Vagina (tissue), 2 donors: ENCODE measurements at regions not wholly inside any gene's neighbourhood (a gene's known extent, or its start where the extent isn't known, plus 50 kb on each side); places are given as distances from the start of the nearest gene placed in this dataset.
A peak's percentile ranks its signal among the peaks of the same experiment; 100 is the strongest.

Experiments
- DNase-seq, 2 donors: peaks; one replicate each; pipeline ENCODE4 v3.0.0-alpha.2; 2017; ENCODE audit errors: extremely low spot score in 2 of 2
- H3K27ac ChIP-seq: fragments of 200-600 bp; sonication (generic); one replicate; pipeline ENCODE4 v1.5.1; 2019
- H3K27me3 ChIP-seq: fragments of 200-600 bp; sonication (generic); one replicate; pipeline ENCODE4 v1.5.1; 2019
- H3K36me3 ChIP-seq, 2 donors: fragments of 200-600 bp; sonication (generic); one replicate each; pipeline ENCODE4 v1.5.1; 2017 to 2019
- H3K4me1 ChIP-seq: fragments of 200-600 bp; sonication (generic); one replicate; pipeline ENCODE4 v1.5.1; 2019
- H3K4me3 ChIP-seq, 2 donors: fragments of 200-600 bp; sonication (generic); 1 replicate in 1 of 2; 2 replicates in 1 of 2; pipeline ENCODE4 v1.5.1; 2016 to 2019
- H3K9me3 ChIP-seq: fragments of 200-600 bp; sonication (generic); one replicate; pipeline ENCODE4 v1.5.1; 2019
- CTCF ChIP-seq, 3 experiments: fragments of 450-650 bp in 2 of 3; fragments of 200-600 bp in 1 of 3; sonication (generic) in 1 of 3; IDR thresholded peaks; one replicate each; pipeline ENCODE4 v1.5.1; 2017 to 2019; ENCODE audit warnings: antibody characterized with exemption in 3 of 3, mild to moderate bottlenecking in 2 of 3, moderate library complexity in 2 of 3
- POLR2A ChIP-seq, 2 donors: fragments of 450-650 bp; IDR thresholded peaks; one replicate each; pipeline ENCODE4 v1.6.1; 2017; ENCODE audit warnings: antibody characterized with exemption in 2 of 2, mild to moderate bottlenecking in 2 of 2, moderate library complexity in 2 of 2
- POLR2AphosphoS5 ChIP-seq, 2 donors: sonication (generic); formaldehyde crosslinking; IDR thresholded peaks; one replicate each; pipeline ENCODE4 v1.9.0; 2017; ENCODE audit warnings: antibody characterized with exemption in 2 of 2, mild to moderate bottlenecking in 2 of 2, low read depth in 1 of 2; ENCODE audit not compliant: insufficient read depth in 1 of 2
- intact Hi-C: fragments of 100-400 bp; cut with DNase I; formaldehyde crosslinking; loops from one replicate; pipeline ENCODE4 v1.15.1; 2023

- no peak overlapping the region for H3K27ac ChIP-seq
- no peaks in the 10 kb centered on the region for H3K36me3 ChIP-seq
- peaks cover 16% of the 10 kb centered on the region for H3K4me1 ChIP-seq
- no peak for DNase-seq
- H3K9me3 ChIP-seq: no peaks in the 10 kb centered on the region
- no peak for TF ChIP-seq CTCF (IDR thresholded peaks at IDR 0.05)
- TF ChIP-seq POLR2A (IDR thresholded peaks at IDR 0.05): no peak
- no peak for TF ChIP-seq POLR2AphosphoS5 (IDR thresholded peaks at IDR 0.05; ENCODE audit: insufficient read depth in 1 of 2, low read depth in 1 of 2)
- intact Hi-C loops: no loop called here
- H3K4me3 ChIP-seq: peak overlapping the region in 1 of 2 donors; percentile 44
- H3K27me3 ChIP-seq: no peaks in the 10 kb centered on the region
These were observed 181.8 kb downstream of the TBXT start for GRCh38 chr6:165985806-165986299.

- DNase-seq: no peak
- H3K36me3 ChIP-seq: no peaks in the 10 kb centered on the region
- no peak overlapping the region for H3K27ac ChIP-seq
- H3K4me3 ChIP-seq: peak overlapping the region in 1 of 2 donors; percentile 44
- no peaks in the 10 kb centered on the region for H3K27me3 ChIP-seq
- H3K9me3 ChIP-seq: no peaks in the 10 kb centered on the region
- peaks cover 16% of the 10 kb centered on the region for H3K4me1 ChIP-seq
- no peak for TF ChIP-seq POLR2A (IDR thresholded peaks at IDR 0.05)
- TF ChIP-seq POLR2AphosphoS5 (IDR thresholded peaks at IDR 0.05; ENCODE audit: insufficient read depth in 1 of 2, low read depth in 1 of 2): no peak
- TF ChIP-seq CTCF (IDR thresholded peaks at IDR 0.05): no peak
- intact Hi-C loops: no loop called here
These were observed 182.3 kb downstream of the TBXT start for GRCh38 chr6:165985281-165985805.

- Histone ChIP-seq H3K27me3 (no peaks in the 10 kb centered on the region), H3K4me1 (peaks cover 16% of the 10 kb centered on the region), H3K4me3 (no peak overlapping the region), H3K27ac (no peak overlapping the region), H3K36me3 (no peaks in the 10 kb centered on the region), H3K9me3 (no peaks in the 10 kb centered on the region)
- TF ChIP-seq CTCF (IDR thresholded peaks at IDR 0.05) (no peak), POLR2A (IDR thresholded peaks at IDR 0.05) (no peak), POLR2AphosphoS5 (IDR thresholded peaks at IDR 0.05; ENCODE audit: insufficient read depth in 1 of 2, low read depth in 1 of 2) (no peak)
- intact Hi-C loops: no loop called here
- no peak for DNase-seq
These were observed 182.8 kb downstream of the TBXT start for GRCh38 chr6:165984729-165985275.

- intact Hi-C loops: no loop called here
- TF ChIP-seq POLR2A (IDR thresholded peaks at IDR 0.05) (no peak), POLR2AphosphoS5 (IDR thresholded peaks at IDR 0.05; ENCODE audit: insufficient read depth in 1 of 2, low read depth in 1 of 2) (no peak), CTCF (IDR thresholded peaks at IDR 0.05) (no peak)
- H3K27me3 ChIP-seq: no peaks in the 10 kb centered on the region
- no peaks in the 10 kb centered on the region for H3K36me3 ChIP-seq
- peak in 1 of 2 donors; percentile 56 for DNase-seq
- H3K9me3 ChIP-seq: no peaks in the 10 kb centered on the region
- peaks cover 8% of the 10 kb centered on the region for H3K4me1 ChIP-seq
- no peak overlapping the region for H3K27ac ChIP-seq
- H3K4me3 ChIP-seq: no peak overlapping the region
These were observed 184.3 kb downstream of the TBXT start for GRCh38 chr6:165983112-165984072.
